Transverse colon (tissue), 4 donors: ENCODE measurements at regions not wholly inside any gene's neighbourhood (a gene's known extent, or its start where the extent isn't known, plus 50 kb on each side); places are given as distances from the start of the nearest gene placed in this dataset.

Experiments used
- DNase-seq: peaks from one replicate; pipeline ENCODE4 v3.0.0-alpha.2; 2019
- H3K27ac ChIP-seq, 4 donors: fragments of 200-600 bp; sonication (generic); 2 replicates each; pipeline ENCODE4 v1.5.1; 2016 to 2018; ENCODE audit warnings: inconsistent platforms in 4 of 4
- H3K27me3 ChIP-seq: fragments of 200-600 bp; sonication (generic); 2 replicates; pipeline ENCODE4 v1.5.1; 2017; ENCODE audit warnings: inconsistent platforms
- H3K36me3 ChIP-seq, 4 donors: fragments of 200-600 bp; sonication (generic); 2 replicates each; pipeline ENCODE4 v1.5.1; 2017 to 2019; ENCODE audit warnings: inconsistent platforms in 4 of 4
- H3K4me1 ChIP-seq, 4 donors: fragments of 200-600 bp; sonication (generic); 2 replicates each; pipeline ENCODE4 v1.5.1; 2017 to 2020; ENCODE audit warnings: inconsistent platforms in 4 of 4
- H3K4me3 ChIP-seq, 4 donors: fragments of 200-600 bp; sonication (generic); 1 replicate in 1 of 4; 2 replicates in 3 of 4; pipeline versions ENCODE4 v1.5.1 to v1.6.1; 2017 to 2019; ENCODE audit warnings: inconsistent platforms in 4 of 4
- H3K9me3 ChIP-seq, 2 donors: fragments of 200-600 bp; sonication (generic); 2 replicates each; pipeline ENCODE4 v1.5.1; 2017 to 2019; ENCODE audit warnings: inconsistent platforms in 2 of 2
- CTCF ChIP-seq, 5 experiments: fragments of 200-600 bp in 3 of 5; fragments of 450-650 bp in 2 of 5; sonication (generic) in 3 of 5; IDR thresholded peaks; 1 replicate in 2 of 5; 2 replicates in 3 of 5; pipeline ENCODE4 v1.5.1; 2016 to 2017; ENCODE audit warnings: antibody characterized with exemption in 5 of 5, inconsistent platforms in 3 of 5, mild to moderate bottlenecking in 2 of 5, moderate library complexity in 1 of 5
- EP300 ChIP-seq: sonication (generic); formaldehyde crosslinking; IDR thresholded peaks from one replicate; pipeline ENCODE4 v1.6.1; 2017; ENCODE audit warnings: antibody characterized with exemption, low read depth
- POLR2A ChIP-seq: fragments of 450-650 bp; IDR thresholded peaks from one replicate; pipeline ENCODE4 v1.6.1; 2016; ENCODE audit warnings: antibody characterized with exemption, mild to moderate bottlenecking, moderate library complexity
- POLR2AphosphoS5 ChIP-seq, 3 donors: sonication (generic); formaldehyde crosslinking; IDR thresholded peaks; one replicate each; pipeline ENCODE4 v1.6.1; 2016; ENCODE audit warnings: antibody characterized with exemption in 3 of 3
- WGBS, 2 donors: methylation state at CpG; one replicate each; pipeline ENCODE4 v1.1.5; 2018; ENCODE audit warnings: low coverage in 1 of 2; 5-methylcytosine and 5-hydroxymethylcytosine counted together
- in situ Hi-C, 4 donors: fragments of 200-750 bp; cut with MboI; loops; one replicate each; pipeline versions ENCODE4 v1.15.0 to v1.15.1; 2017; ENCODE audit warnings: low sequenced_read_pairs in 3 of 4, low pct_ligation_motif_present in 1 of 4, low pct_unique_long_range_greater_than_20kb in 1 of 4
- intact Hi-C: fragments of 100-400 bp; cut with DNase I; formaldehyde crosslinking; loops from one replicate; pipeline ENCODE4 v1.15.1; 2023; ENCODE audit warnings: low total_unique reads

- H3K36me3 ChIP-seq, result no peaks in the 10 kb centered on the region
- DNase-seq, result no peak
- no peaks in the 10 kb centered on the region for H3K27me3 ChIP-seq
- H3K27ac ChIP-seq, result no peak overlapping the region
- in situ Hi-C loops, result no loop called here
- H3K4me3 ChIP-seq, result no peak overlapping the region
- peaks cover 8 to 9% of the 10 kb centered on the region in 2 donors for H3K9me3 ChIP-seq
- H3K4me1 ChIP-seq, result no peaks in the 10 kb centered on the region
- TF ChIP-seq CTCF (IDR thresholded peaks at IDR 0.05), result no peak
- no peak for TF ChIP-seq POLR2AphosphoS5 (IDR thresholded peaks at IDR 0.05)
- TF ChIP-seq POLR2A, result no peak
- no peak for TF ChIP-seq EP300
- intact Hi-C loops, result no loop called here
- 85% methylated on average over 1 of the region's 1 CpG; no CpG with 5 or more reads in 1 of the 2 donors for WGBS, 2 donors
Measured at GRCh38 chr6:141413196-141413595, 719.5 kb upstream of the GJE1 start.

- no peaks in the 10 kb centered on the region for H3K27me3 ChIP-seq
- H3K9me3 ChIP-seq, result peaks cover 9 to 12% of the 10 kb centered on the region in 2 donors
- 67 to 78% methylated on average over 1 of the region's 1 CpG for WGBS, 2 donors
- intact Hi-C loops, result no loop called here
- no peaks in the 10 kb centered on the region for H3K4me1 ChIP-seq
- no peaks in the 10 kb centered on the region for H3K36me3 ChIP-seq
- H3K27ac ChIP-seq, result no peak overlapping the region
- TF ChIP-seq POLR2A (no peak), POLR2AphosphoS5 (IDR thresholded peaks at IDR 0.05) (no peak), EP300 (no peak), CTCF (IDR thresholded peaks at IDR 0.05) (no peak)
- in situ Hi-C loops, result no loop called here
- DNase-seq, result no peak
- no peak overlapping the region for H3K4me3 ChIP-seq
Measured at GRCh38 chr6:141406761-141407160, 726.0 kb upstream of the GJE1 start.

- no peaks in the 10 kb centered on the region for H3K36me3 ChIP-seq
- in situ Hi-C loops, result no loop called here
- H3K4me3 ChIP-seq, result no peak overlapping the region
- no peak for TF ChIP-seq EP300
- no peak for TF ChIP-seq POLR2AphosphoS5 (IDR thresholded peaks at IDR 0.05)
- no peak for TF ChIP-seq CTCF (IDR thresholded peaks at IDR 0.05)
- no peak for TF ChIP-seq POLR2A
- H3K4me1 ChIP-seq, result no peaks in the 10 kb centered on the region
- 35 to 67% methylated on average over 1 to 2 of the region's 2 CpGs for WGBS, 2 donors
- H3K27ac ChIP-seq, result no peak overlapping the region
- peaks cover 3 to 8% of the 10 kb centered on the region in 2 donors for H3K9me3 ChIP-seq
- DNase-seq, result no peak
- H3K27me3 ChIP-seq, result no peaks in the 10 kb centered on the region
- intact Hi-C loops, result no loop called here
Measured at GRCh38 chr6:141403827-141404226, 728.9 kb upstream of the GJE1 start.

GRCh38 chr6:141403103-141403502 lies 729.6 kb upstream of the GJE1 start:
- in situ Hi-C loops, result no loop called here

More at GRCh38 chr6:141403103-141403502, 729.6 kb upstream of the GJE1 start:
- TF ChIP-seq POLR2A (no peak), EP300 (no peak), CTCF (IDR thresholded peaks at IDR 0.05) (no peak), POLR2AphosphoS5 (IDR thresholded peaks at IDR 0.05) (no peak)
- no peak overlapping the region for H3K4me3 ChIP-seq
- intact Hi-C loops, result no loop called here
- WGBS, 2 donors, result 67 to 84% methylated on average over 1 to 3 of the region's 3 CpGs
- H3K9me3 ChIP-seq, result peaks cover 0 to 3% of the 10 kb centered on the region in 2 donors
- H3K36me3 ChIP-seq, result no peaks in the 10 kb centered on the region
- no peaks in the 10 kb centered on the region for H3K27me3 ChIP-seq
- no peak for DNase-seq
- H3K4me1 ChIP-seq, result no peaks in the 10 kb centered on the region
- no peak overlapping the region for H3K27ac ChIP-seq
